Upper lobe of right lung (tissue), 1 donor: ENCODE measurements at regions not wholly inside any gene's neighbourhood (a gene's known extent, or its start where the extent isn't known, plus 50 kb on each side); places are given as distances from the start of the nearest gene placed in this dataset.

Source experiments
- ATAC-seq: fragments of 200-7000 bp; cut with Tn5 transposase; one replicate; pipeline ENCODE4 v1.9.1; 2020; ENCODE audit warnings: mild to moderate bottlenecking, moderate library complexity
- DNase-seq: peaks from one replicate; pipeline ENCODE4 v3.0.0-alpha.2; 2020
- H3K27ac ChIP-seq: fragments of 200-600 bp; one replicate; pipeline ENCODE4 v1.8.0; 2022
- H3K27me3 ChIP-seq: fragments of 200-600 bp; one replicate; pipeline ENCODE4 v1.8.0; 2022; ENCODE audit warnings: mild to moderate bottlenecking
- H3K36me3 ChIP-seq: fragments of 200-600 bp; one replicate; pipeline ENCODE4 v1.8.0; 2022
- H3K4me1 ChIP-seq: fragments of 200-600 bp; one replicate; pipeline ENCODE4 v1.8.0; 2022
- H3K4me3 ChIP-seq: fragments of 200-600 bp; one replicate; pipeline ENCODE4 v1.8.0; 2022; ENCODE audit warnings: mild to moderate bottlenecking
- H3K9me3 ChIP-seq: fragments of 200-600 bp; one replicate; pipeline ENCODE4 v1.8.0; 2022
- CTCF ChIP-seq: fragments of 200-600 bp; IDR thresholded peaks from one replicate; pipeline ENCODE4 v1.8.0; 2022; ENCODE audit warnings: antibody characterized with exemption
- intact Hi-C: fragments of 100-400 bp; cut with DNase I; formaldehyde crosslinking; loops from one replicate; pipeline ENCODE4 v1.11.0; 2022
- donor health status: DM: no; HTN: yes; CAD: no; lungs with severe emphysema.

GRCh38 chr10:123518765-123519164 lies 147.4 kb upstream of the GPR26 start:
- Histone ChIP-seq H3K36me3 (no peaks in the 10 kb centered on the region), H3K27me3 (no peaks in the 10 kb centered on the region), H3K4me1 (no peaks in the 10 kb centered on the region), H3K9me3 (no peaks in the 10 kb centered on the region), H3K27ac (no peak overlapping the region), H3K4me3 (no peak overlapping the region)
- intact Hi-C loops = no loop called here
- no peak for ATAC-seq
- TF ChIP-seq CTCF = no peak
- no peak for DNase-seq

DNA sequence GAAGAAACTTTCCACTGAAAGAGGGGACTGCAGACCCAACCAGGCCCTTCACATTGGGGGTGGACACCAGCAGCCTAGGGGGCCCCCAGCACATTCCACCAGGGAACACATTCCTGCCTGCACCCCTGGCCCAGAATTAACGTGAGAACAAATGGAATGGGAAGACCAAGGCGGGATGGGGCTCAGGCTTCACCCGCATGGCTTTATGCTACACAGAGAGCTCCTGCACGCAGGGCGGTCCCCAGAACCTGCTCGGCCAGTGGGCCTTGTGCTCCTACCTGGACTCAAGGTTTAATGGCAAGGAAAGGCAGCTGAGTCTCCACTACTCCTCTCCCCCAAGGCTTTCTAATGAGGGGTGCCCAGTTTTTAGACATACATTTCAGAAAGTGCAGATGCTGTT lies 146.3 kb upstream of the GPR26 start:
- intact Hi-C loops = no loop called here
- DNase-seq = no peak
- ATAC-seq = no peak

GRCh38 chr10:123521076-123521475 lies 145.1 kb upstream of the GPR26 start:
- ATAC-seq = no peak
- no peak overlapping the region for H3K4me3 ChIP-seq
- no peak overlapping the region for H3K27ac ChIP-seq
- intact Hi-C loops = no loop called here
- no peaks in the 10 kb centered on the region for H3K27me3 ChIP-seq
- TF ChIP-seq CTCF = no peak
- H3K36me3 ChIP-seq = no peaks in the 10 kb centered on the region
- H3K4me1 ChIP-seq = no peaks in the 10 kb centered on the region
- H3K9me3 ChIP-seq = no peaks in the 10 kb centered on the region
- DNase-seq = no peak

More for the DNA sequence above, 146.3 kb upstream of the GPR26 start:
- no peak overlapping the region for H3K4me3 ChIP-seq
- no peak for TF ChIP-seq CTCF
- no peak overlapping the region for H3K27ac ChIP-seq
- H3K9me3 ChIP-seq = no peaks in the 10 kb centered on the region
- H3K4me1 ChIP-seq = no peaks in the 10 kb centered on the region
- no peaks in the 10 kb centered on the region for H3K27me3 ChIP-seq
- H3K36me3 ChIP-seq = no peaks in the 10 kb centered on the region

GRCh38 chr10:123521556-123521955 lies 144.6 kb upstream of the GPR26 start:
- Histone ChIP-seq H3K4me3 (no peak overlapping the region), H3K4me1 (no peaks in the 10 kb centered on the region), H3K27ac (no peak overlapping the region), H3K36me3 (no peaks in the 10 kb centered on the region), H3K27me3 (no peaks in the 10 kb centered on the region), H3K9me3 (no peaks in the 10 kb centered on the region)
- ATAC-seq (no peak), DNase-seq (no peak)
- intact Hi-C loops = no loop called here
- no peak for TF ChIP-seq CTCF

DNA sequence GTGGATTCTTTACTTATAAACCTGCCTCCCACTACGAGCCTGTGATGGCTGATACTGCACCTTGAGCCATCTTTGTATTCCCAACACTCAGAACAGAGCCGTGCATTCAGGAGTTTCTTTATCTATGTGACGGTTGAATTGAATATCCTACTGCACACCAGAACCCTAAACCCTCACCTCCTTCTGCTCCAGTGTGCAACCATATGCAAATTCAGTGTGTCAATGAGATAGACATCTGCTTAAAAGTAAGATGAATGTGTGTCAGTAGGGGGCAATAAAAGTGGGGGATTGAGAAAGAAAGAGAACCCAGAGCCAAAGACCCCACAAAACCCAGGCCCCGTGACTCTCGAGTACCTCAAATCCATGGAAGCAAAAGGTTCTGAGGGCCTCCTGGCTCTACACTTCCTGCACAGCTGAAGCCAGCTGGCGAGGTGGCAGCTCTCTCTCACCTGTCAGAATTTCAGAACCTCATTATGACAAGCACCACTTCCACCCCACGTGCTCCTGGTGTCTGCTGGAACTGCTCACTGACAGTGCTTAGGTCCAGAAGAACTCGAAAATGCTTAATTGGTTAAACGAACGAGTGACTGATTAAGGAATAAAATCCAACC lies 143.3 kb upstream of the GPR26 start:
- no peak for TF ChIP-seq CTCF
- Histone ChIP-seq H3K9me3 (no peaks in the 10 kb centered on the region), H3K4me1 (no peaks in the 10 kb centered on the region), H3K4me3 (no peak overlapping the region), H3K27ac (no peak overlapping the region), H3K27me3 (no peaks in the 10 kb centered on the region), H3K36me3 (no peaks in the 10 kb centered on the region)
- no peak for ATAC-seq
- no peak for DNase-seq
- intact Hi-C loops = no loop called here

- no peak overlapping the region for H3K27ac ChIP-seq
- no peak for ATAC-seq
- no peak for TF ChIP-seq CTCF
- H3K27me3 ChIP-seq = no peaks in the 10 kb centered on the region
- no peaks in the 10 kb centered on the region for H3K4me1 ChIP-seq
- intact Hi-C loops = no loop called here
- no peaks in the 10 kb centered on the region for H3K36me3 ChIP-seq
- no peaks in the 10 kb centered on the region for H3K9me3 ChIP-seq
- DNase-seq = no peak
- H3K4me3 ChIP-seq = no peak overlapping the region
Measured at GRCh38 chr10:123523833-123524232, 142.3 kb upstream of the GPR26 start.
